HL-60 (cell line): ENCODE measurements at regions not wholly inside any gene's neighbourhood (a gene's known extent, or its start where the extent isn't known, plus 50 kb on each side); places are given as distances from the start of the nearest gene placed in this dataset.

Source experiments
- DNase-seq, 2 experiments: peaks; one replicate each; pipeline ENCODE4 v3.0.0-alpha.2; 2010 to 2020; ENCODE audit warnings: low read depth in 1 of 2, low spot score in 1 of 2
- H3K27ac ChIP-seq: fragments of 250-450 bp; sonication (Bioruptor Pico); replicated peaks from 2 replicates; pipeline ENCODE4 v1.5.1; 2020; ENCODE audit warnings: mild to moderate bottlenecking, moderate library complexity
- H3K27me3 ChIP-seq: fragments of 250-450 bp; sonication (Bioruptor Pico); 2 replicates; pipeline ENCODE4 v1.5.1; 2021; ENCODE audit warnings: mild to moderate bottlenecking, moderate library complexity; ENCODE audit not compliant: insufficient read depth, poor library complexity, severe bottlenecking
- H3K4me3 ChIP-seq: replicated peaks from 2 replicates; pipeline ENCODE4 v1.5.1; 2011; ENCODE audit warnings: mild to moderate bottlenecking, control low read depth, low read length; ENCODE audit not compliant: insufficient read depth
- CTCF ChIP-seq: IDR thresholded peaks from one replicate; pipeline ENCODE4 v1.5.1; 2011; ENCODE audit warnings: low read length, control low read depth, inconsistent platforms; ENCODE audit not compliant: insufficient read depth
- GABPA ChIP-seq: IDR thresholded peaks from 2 replicates; pipeline ENCODE4 v1.6.1; 2012; ENCODE audit warnings: low read depth
- POLR2AphosphoS5 ChIP-seq: IDR thresholded peaks from 2 replicates; pipeline ENCODE4 v1.6.1; 2012; ENCODE audit warnings: low read depth
- REST ChIP-seq: IDR thresholded peaks from 2 replicates; pipeline ENCODE4 v1.6.1; 2012; ENCODE audit warnings: low read depth; ENCODE audit not compliant: insufficient replicate concordance
- SPI1 ChIP-seq: IDR thresholded peaks from 2 replicates; pipeline ENCODE4 v1.6.1; 2012; ENCODE audit warnings: low read depth, mild to moderate bottlenecking, borderline replicate concordance

- H3K27me3 ChIP-seq = no peaks in the 10 kb centered on the region
- H3K4me3 ChIP-seq = no peak overlapping the region
- TF ChIP-seq SPI1 (no peak), GABPA (no peak), POLR2AphosphoS5 (no peak), REST (no peak), CTCF (no peak)
- no peak for DNase-seq
- no peak overlapping the region for H3K27ac ChIP-seq
Measured at GRCh38 chr3:31022716-31023115, 128.3 kb upstream of the GADL1 start.

GRCh38 chr3:31025541-31025940 lies 131.1 kb upstream of the GADL1 start:
- H3K27me3 ChIP-seq = no peaks in the 10 kb centered on the region
- DNase-seq = no peak
- TF ChIP-seq CTCF (no peak), REST (no peak), POLR2AphosphoS5 (no peak), SPI1 (no peak)
- H3K4me3 ChIP-seq = no peak overlapping the region
- no peak overlapping the region for H3K27ac ChIP-seq

GRCh38 chr3:31027191-31027761 lies 132.8 kb upstream of the GADL1 start:
- TF ChIP-seq GABPA = no peak
- TF ChIP-seq SPI1 = 0 out of 2 replicates have a peak, but pooled peaks have one; percentile 14
- no peak for TF ChIP-seq CTCF
- no peak for TF ChIP-seq POLR2AphosphoS5
- no peak for TF ChIP-seq REST
- Histone ChIP-seq H3K27me3 (no peaks in the 10 kb centered on the region), H3K27ac (no peak overlapping the region), H3K4me3 (no peak overlapping the region)
- no peak for DNase-seq
